ENCODE measurements at regions not wholly inside any gene's neighbourhood (a gene's known extent, or its start where the extent isn't known, plus 50 kb on each side); places are given as distances from the start of the nearest gene placed in this dataset.

DNA sequence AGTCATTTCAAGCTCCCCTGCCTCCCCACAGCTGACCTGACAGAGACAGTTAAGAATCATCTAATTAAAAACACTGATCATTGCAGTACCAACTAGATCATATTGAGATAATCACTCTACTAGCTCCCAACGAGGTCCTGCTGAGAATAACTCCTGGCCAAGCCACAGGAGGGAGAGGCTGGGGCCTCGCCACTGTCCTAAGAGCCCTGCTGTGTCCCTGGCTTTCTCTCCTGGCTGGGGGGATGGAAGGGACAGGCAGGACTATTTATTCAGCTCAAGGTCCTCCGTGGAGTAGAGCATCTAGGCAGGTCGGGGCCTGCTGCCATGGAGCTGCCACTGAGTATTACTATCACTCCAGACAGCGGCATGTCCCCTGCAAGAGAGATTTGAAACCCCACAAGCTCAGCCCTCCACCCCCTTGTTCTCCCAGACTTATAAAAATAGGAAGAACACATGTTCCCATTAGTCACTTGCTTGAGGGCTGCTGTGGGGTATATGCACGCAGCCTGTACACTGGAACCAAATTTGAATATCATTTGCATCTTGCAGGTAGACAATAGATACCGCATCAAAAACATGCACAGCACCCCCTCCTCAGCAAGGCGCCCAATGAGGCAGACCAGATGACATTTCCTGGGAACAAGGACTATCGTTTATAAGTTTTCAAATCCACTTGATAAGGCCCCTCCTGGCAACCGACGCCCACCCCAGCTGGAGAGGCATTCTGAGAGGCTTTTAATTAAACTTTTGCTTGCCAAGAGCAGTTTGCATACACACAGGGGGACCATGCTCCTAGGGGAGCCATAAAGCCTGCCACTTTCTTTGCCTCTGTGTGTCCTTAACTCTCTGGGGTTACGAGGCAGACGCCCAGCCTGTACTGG is 385.2 kb upstream of the ZFHX3 start:
- TF ChIP-seq, protein P1, sequence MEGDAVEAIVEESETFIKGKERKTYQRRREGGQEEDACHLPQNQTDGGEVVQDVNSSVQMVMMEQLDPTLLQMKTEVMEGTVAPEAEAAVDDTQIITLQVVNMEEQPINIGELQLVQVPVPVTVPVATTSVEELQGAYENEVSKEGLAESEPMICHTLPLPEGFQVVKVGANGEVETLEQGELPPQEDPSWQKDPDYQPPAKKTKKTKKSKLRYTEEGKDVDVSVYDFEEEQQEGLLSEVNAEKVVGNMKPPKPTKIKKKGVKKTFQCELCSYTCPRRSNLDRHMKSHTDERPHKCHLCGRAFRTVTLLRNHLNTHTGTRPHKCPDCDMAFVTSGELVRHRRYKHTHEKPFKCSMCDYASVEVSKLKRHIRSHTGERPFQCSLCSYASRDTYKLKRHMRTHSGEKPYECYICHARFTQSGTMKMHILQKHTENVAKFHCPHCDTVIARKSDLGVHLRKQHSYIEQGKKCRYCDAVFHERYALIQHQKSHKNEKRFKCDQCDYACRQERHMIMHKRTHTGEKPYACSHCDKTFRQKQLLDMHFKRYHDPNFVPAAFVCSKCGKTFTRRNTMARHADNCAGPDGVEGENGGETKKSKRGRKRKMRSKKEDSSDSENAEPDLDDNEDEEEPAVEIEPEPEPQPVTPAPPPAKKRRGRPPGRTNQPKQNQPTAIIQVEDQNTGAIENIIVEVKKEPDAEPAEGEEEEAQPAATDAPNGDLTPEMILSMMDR (conservative IDR thresholded peaks at IDR 0.05; ENCODE audit: low read depth, low read length): no peak
- no peak for TF ChIP-seq RAD21 (IDR thresholded peaks at IDR 0.05; ENCODE audit: low read length)
- no peak for TF ChIP-seq MXI1 (IDR thresholded peaks at IDR 0.05; ENCODE audit: borderline replicate concordance, low read depth, low read length)
- no peak for TF ChIP-seq MAFK (IDR thresholded peaks at IDR 0.05; ENCODE audit: low read depth, low read length)
- no peak for TF ChIP-seq RFX5 (IDR thresholded peaks at IDR 0.05; ENCODE audit: low read depth, low read length)
- no peak for TF ChIP-seq POLR2A (IDR thresholded peaks at IDR 0.05; ENCODE audit: low read depth, low read length)
- TF ChIP-seq FOS (IDR thresholded peaks at IDR 0.05; ENCODE audit: low read depth, low read length): no peak
- no peak for TF ChIP-seq SMC3 (IDR thresholded peaks at IDR 0.05; ENCODE audit: low read depth, low read length)
- TF ChIP-seq RCOR1 (IDR thresholded peaks at IDR 0.05; ENCODE audit: insufficient replicate concordance, low read length): no peak
- TF ChIP-seq, protein P2, sequence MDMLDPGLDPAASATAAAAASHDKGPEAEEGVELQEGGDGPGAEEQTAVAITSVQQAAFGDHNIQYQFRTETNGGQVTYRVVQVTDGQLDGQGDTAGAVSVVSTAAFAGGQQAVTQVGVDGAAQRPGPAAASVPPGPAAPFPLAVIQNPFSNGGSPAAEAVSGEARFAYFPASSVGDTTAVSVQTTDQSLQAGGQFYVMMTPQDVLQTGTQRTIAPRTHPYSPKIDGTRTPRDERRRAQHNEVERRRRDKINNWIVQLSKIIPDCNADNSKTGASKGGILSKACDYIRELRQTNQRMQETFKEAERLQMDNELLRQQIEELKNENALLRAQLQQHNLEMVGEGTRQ (IDR thresholded peaks at IDR 0.05; ENCODE audit: low read depth, low read length): no peak
